ENCODE measurements at regions not wholly inside any gene's neighbourhood (a gene's known extent, or its start where the extent isn't known, plus 50 kb on each side); places are given as distances from the start of the nearest gene placed in this dataset.

- Mint-ChIP-seq H3K27ac (peak overlapping the region; percentile 68), H3K27me3 (no peaks in the 10 kb centered on the region), H3K4me3 (no peak overlapping the region), H3K4me1 (peaks cover 59% of the 10 kb centered on the region), H3K36me3 (no peaks in the 10 kb centered on the region), H3K9me3 (no peaks in the 10 kb centered on the region)
Measured at GRCh38 chr11:128195756-128196155, 391.6 kb downstream of the ETS1 start.

DNA sequence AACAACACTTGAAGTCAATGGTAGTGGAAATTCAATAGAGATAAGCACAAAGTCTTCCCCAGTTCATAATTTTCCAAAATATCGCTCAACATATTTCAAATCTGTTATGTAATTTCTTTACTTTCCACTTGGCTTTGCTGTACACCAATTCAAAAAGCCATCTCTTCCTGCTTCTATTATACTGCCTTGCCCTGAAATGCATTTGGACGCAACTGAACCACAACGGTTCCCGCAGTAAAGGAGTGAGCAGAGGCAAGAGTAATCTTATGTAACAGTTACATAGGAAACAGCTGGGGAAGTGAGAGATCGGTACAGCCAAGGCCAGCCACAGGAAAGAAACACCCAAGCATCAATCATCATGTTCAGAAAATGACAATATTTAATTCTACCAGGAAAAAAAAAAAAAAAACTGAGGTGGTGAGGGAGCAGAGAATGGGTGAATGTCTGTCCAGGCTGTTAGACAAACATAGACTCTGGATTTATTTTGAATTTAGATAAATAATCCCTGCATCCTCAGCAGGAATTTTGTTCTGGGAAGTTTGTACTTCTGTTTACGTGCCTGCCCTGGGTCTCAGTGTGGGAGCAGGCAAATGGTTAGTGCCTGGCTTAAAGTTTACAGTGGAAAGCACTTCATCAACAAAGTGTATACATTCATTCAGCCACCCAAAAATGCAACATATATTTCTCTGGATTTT, 392.2 kb downstream of the ETS1 start:
- Mint-ChIP-seq H3K4me1 (peaks cover 64% of the 10 kb centered on the region), H3K36me3 (no peaks in the 10 kb centered on the region), H3K27me3 (no peaks in the 10 kb centered on the region), H3K4me3 (peak overlapping the region; percentile 76), H3K9me3 (no peaks in the 10 kb centered on the region), H3K27ac (peak overlapping the region; percentile 66)

DNA sequence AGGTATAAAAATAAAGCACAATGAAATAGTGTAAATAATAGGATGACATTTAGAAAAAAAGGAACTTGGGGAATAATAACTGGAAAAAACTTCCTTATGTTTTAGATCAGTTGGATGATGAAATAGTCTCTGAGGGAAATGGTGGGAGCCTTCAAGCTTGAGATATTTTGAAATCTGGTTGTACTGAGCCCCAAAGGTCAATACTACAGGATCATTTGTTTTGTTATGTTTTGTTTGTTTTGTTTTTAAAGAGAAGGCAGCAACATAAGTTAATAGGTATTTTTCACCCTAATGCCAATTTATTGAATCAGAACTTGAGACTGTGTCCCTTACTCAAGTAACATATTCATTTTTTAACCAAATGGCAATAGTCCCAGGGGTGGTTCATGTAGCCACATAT, 393.1 kb downstream of the ETS1 start:
- H3K4me1 Mint-ChIP-seq, result peaks cover 66% of the 10 kb centered on the region
- H3K27ac Mint-ChIP-seq, result peak overlapping the region; percentile 76
- no peak overlapping the region for H3K4me3 Mint-ChIP-seq
- no peaks in the 10 kb centered on the region for H3K9me3 Mint-ChIP-seq
- H3K36me3 Mint-ChIP-seq, result no peaks in the 10 kb centered on the region
- no peaks in the 10 kb centered on the region for H3K27me3 Mint-ChIP-seq

GRCh38 chr11:128193615-128194014, 393.7 kb downstream of the ETS1 start:
- Mint-ChIP-seq H3K4me3 (peak overlapping the region; percentile 49), H3K4me1 (peaks cover 65% of the 10 kb centered on the region), H3K36me3 (no peaks in the 10 kb centered on the region), H3K9me3 (no peaks in the 10 kb centered on the region), H3K27ac (peak overlapping the region; percentile 76), H3K27me3 (no peaks in the 10 kb centered on the region)

GRCh38 chr11:128190312-128190711, 397.0 kb downstream of the ETS1 start:
- peaks cover 54% of the 10 kb centered on the region for H3K4me1 Mint-ChIP-seq
- peaks cover 8% of the 10 kb centered on the region for H3K9me3 Mint-ChIP-seq
- peak overlapping the region; percentile 75 for H3K27ac Mint-ChIP-seq
- no peaks in the 10 kb centered on the region for H3K36me3 Mint-ChIP-seq
- peak overlapping the region; percentile 56 for H3K4me3 Mint-ChIP-seq
- no peaks in the 10 kb centered on the region for H3K27me3 Mint-ChIP-seq

- H3K4me1 Mint-ChIP-seq, result peaks cover 49% of the 10 kb centered on the region
- peaks cover 2% of the 10 kb centered on the region for H3K36me3 Mint-ChIP-seq
- no peaks in the 10 kb centered on the region for H3K27me3 Mint-ChIP-seq
- peak overlapping the region; percentile 56 for H3K4me3 Mint-ChIP-seq
- H3K27ac Mint-ChIP-seq, result peak overlapping the region; percentile 75
- H3K9me3 Mint-ChIP-seq, result peaks cover 12% of the 10 kb centered on the region
Measured at GRCh38 chr11:128189823-128190222, 397.5 kb downstream of the ETS1 start.

GRCh38 chr11:128188346-128189004, 398.9 kb downstream of the ETS1 start:
- Mint-ChIP-seq H3K4me1 (peaks cover 38% of the 10 kb centered on the region), H3K27ac (peak overlapping the region; percentile 52), H3K9me3 (peaks cover 21% of the 10 kb centered on the region), H3K36me3 (peaks cover 7% of the 10 kb centered on the region), H3K27me3 (no peaks in the 10 kb centered on the region), H3K4me3 (no peak overlapping the region)

GRCh38 chr11:128187835-128188234, 399.5 kb downstream of the ETS1 start:
- Mint-ChIP-seq H3K27me3 (no peaks in the 10 kb centered on the region), H3K9me3 (peaks cover 21% of the 10 kb centered on the region), H3K4me3 (no peak overlapping the region), H3K36me3 (peaks cover 7% of the 10 kb centered on the region), H3K27ac (peak overlapping the region; percentile 52), H3K4me1 (peaks cover 40% of the 10 kb centered on the region)

DNA sequence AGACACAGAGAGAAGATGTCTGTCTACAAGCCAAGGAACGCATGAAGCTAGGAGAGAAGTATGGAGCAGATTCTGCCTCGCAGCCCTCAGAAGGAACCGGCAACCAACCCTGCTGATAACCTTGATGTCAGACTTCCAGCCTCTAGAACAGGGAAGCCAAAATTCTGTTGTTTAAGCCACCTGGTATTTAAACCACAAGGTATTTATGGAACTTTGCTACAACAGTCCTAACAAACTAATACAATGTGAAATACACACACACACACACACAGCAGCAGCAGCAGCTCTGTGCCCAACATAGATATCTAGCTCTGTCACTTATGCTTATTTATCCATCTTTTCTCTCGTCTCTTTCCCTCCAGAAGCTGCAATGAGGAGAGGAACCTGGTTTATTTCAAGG, 400.0 kb downstream of the ETS1 start:
- no peak overlapping the region for H3K27ac Mint-ChIP-seq
- peaks cover 41% of the 10 kb centered on the region for H3K4me1 Mint-ChIP-seq
- H3K4me3 Mint-ChIP-seq, result no peak overlapping the region
- no peaks in the 10 kb centered on the region for H3K27me3 Mint-ChIP-seq
- H3K9me3 Mint-ChIP-seq, result peaks cover 21% of the 10 kb centered on the region
- peaks cover 7% of the 10 kb centered on the region for H3K36me3 Mint-ChIP-seq

DNA sequence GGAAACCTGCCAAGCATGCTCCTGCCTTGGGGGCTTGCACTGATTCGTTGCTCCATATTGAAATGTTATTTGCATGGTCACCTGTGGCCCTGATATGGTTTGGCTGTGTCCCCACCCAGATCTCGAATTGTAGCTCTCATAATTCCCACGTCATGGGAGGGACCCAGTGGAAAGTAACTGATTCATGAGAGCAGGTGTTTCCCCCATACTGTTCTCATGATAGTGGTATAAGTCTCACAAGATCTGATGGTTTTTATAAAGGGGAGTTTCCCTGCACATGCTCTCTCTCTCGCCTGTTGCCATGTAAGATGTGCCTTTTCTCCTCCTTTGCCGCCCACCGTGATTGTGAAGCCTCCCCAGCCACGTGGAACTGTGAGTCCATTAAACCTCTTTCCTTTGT, 402.4 kb downstream of the ETS1 start:
- H3K9me3 Mint-ChIP-seq, result peaks cover 21% of the 10 kb centered on the region
- no peaks in the 10 kb centered on the region for H3K27me3 Mint-ChIP-seq
- H3K4me1 Mint-ChIP-seq, result peaks cover 25% of the 10 kb centered on the region
- peaks cover 7% of the 10 kb centered on the region for H3K36me3 Mint-ChIP-seq
- H3K4me3 Mint-ChIP-seq, result no peak overlapping the region
- H3K27ac Mint-ChIP-seq, result no peak overlapping the region

- H3K4me1 Mint-ChIP-seq, result peaks cover 18% of the 10 kb centered on the region
- H3K27ac Mint-ChIP-seq, result no peak overlapping the region
- H3K27me3 Mint-ChIP-seq, result no peaks in the 10 kb centered on the region
- H3K9me3 Mint-ChIP-seq, result peaks cover 21% of the 10 kb centered on the region
- H3K4me3 Mint-ChIP-seq, result no peak overlapping the region
- H3K36me3 Mint-ChIP-seq, result peaks cover 7% of the 10 kb centered on the region
Measured at GRCh38 chr11:128182844-128183243, 404.5 kb downstream of the ETS1 start.

DNA sequence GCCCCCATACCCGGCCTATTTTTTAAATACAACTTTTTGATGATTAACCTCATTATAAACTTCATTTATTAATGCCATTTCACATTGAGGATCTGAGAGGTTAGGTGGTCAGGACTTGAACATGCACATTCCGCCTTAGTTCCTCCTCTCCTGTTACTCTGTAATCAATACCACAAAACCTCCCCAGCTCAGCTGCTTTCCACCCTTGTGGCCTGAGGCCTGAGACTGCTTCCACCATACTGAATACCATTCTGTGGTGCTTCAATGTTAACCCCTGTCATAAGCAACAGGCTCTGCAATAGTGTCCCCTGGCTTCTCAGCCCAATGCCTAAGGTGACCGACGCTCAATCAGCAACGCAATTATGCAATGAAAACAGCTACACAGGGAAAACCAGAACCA, 405.4 kb downstream of the ETS1 start:
- Mint-ChIP-seq H3K9me3 (peaks cover 21% of the 10 kb centered on the region), H3K27me3 (no peaks in the 10 kb centered on the region), H3K36me3 (peaks cover 7% of the 10 kb centered on the region), H3K4me1 (peaks cover 16% of the 10 kb centered on the region), H3K27ac (no peak overlapping the region), H3K4me3 (no peak overlapping the region)

DNA sequence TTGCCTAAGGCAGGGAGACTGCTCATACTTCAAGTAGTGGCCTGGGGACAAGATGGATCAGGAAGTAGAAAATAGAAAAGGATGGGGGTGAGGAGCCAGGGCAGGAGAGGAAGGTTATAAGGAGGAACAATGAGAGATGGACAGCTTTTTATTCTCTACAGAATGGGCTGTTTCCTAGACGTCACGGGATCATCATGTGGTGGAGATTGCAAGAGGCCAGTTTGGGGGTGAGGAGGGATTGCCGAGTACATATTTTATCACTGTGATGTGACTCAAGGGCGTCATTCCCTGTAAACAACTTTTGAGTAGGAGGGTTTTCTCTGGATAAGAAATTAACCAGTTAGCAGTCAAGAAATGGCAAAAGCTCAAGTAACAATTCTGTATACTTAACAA, 406.3 kb downstream of the ETS1 start:
- H3K27ac Mint-ChIP-seq, result no peak overlapping the region
- H3K4me3 Mint-ChIP-seq, result no peak overlapping the region
- no peaks in the 10 kb centered on the region for H3K27me3 Mint-ChIP-seq
- peaks cover 21% of the 10 kb centered on the region for H3K9me3 Mint-ChIP-seq
- peaks cover 16% of the 10 kb centered on the region for H3K4me1 Mint-ChIP-seq
- peaks cover 7% of the 10 kb centered on the region for H3K36me3 Mint-ChIP-seq

- Mint-ChIP-seq H3K9me3 (peaks cover 16% of the 10 kb centered on the region), H3K27ac (no peak overlapping the region), H3K27me3 (no peaks in the 10 kb centered on the region), H3K36me3 (peaks cover 7% of the 10 kb centered on the region), H3K4me3 (no peak overlapping the region), H3K4me1 (peaks cover 16% of the 10 kb centered on the region)
Measured at GRCh38 chr11:128180441-128181087, 406.8 kb downstream of the ETS1 start.

GRCh38 chr11:128179512-128179911, 407.8 kb downstream of the ETS1 start:
- H3K27me3 Mint-ChIP-seq, result no peaks in the 10 kb centered on the region
- H3K9me3 Mint-ChIP-seq, result peaks cover 6% of the 10 kb centered on the region
- H3K36me3 Mint-ChIP-seq, result peaks cover 5% of the 10 kb centered on the region
- H3K27ac Mint-ChIP-seq, result no peak overlapping the region
- no peak overlapping the region for H3K4me3 Mint-ChIP-seq
- H3K4me1 Mint-ChIP-seq, result peaks cover 16% of the 10 kb centered on the region

GRCh38 chr11:128179039-128179438, 408.3 kb downstream of the ETS1 start:
- Mint-ChIP-seq H3K27me3 (no peaks in the 10 kb centered on the region), H3K4me1 (peaks cover 16% of the 10 kb centered on the region), H3K9me3 (peaks cover 1% of the 10 kb centered on the region), H3K36me3 (peaks cover under 1% of the 10 kb centered on the region), H3K27ac (no peak overlapping the region), H3K4me3 (no peak overlapping the region)

All from activated naive CD4-positive, alpha-beta T cell treated with anti-CD3 and anti-CD28 coated beads, Interleukin-2, amount 50 U/mL, for 24 hours (primary cell).